Endothelial cell of umbilical vein (primary cell): ENCODE measurements at regions not wholly inside any gene's neighbourhood (a gene's known extent, or its start where the extent isn't known, plus 50 kb on each side); places are given as distances from the start of the nearest gene placed in this dataset.

Experiments used
- BruUV-seq: library from RNA; stranded (reverse); fragments of 400-500 nt; replicated peaks from 2 replicates; lab custom pipeline; 2021; lab: Mats Ljungman, UMichigan
- CTCF ChIA-PET: fragments of 300-600, 350-600 bp; sonication (Branson Sonifier 250); formaldehyde crosslinking; loops from one replicate; lab custom pipeline; 2021; ENCODE audit warnings: antibody characterized with exemption, inconsistent platforms; lab: Charles Lee
- POLR2A ChIA-PET: fragments of 300-600, 350-600 bp; sonication (Branson Sonifier 250); formaldehyde crosslinking; loops from one replicate; lab custom pipeline; 2021; ENCODE audit warnings: antibody characterized with exemption, inconsistent platforms; lab: Charles Lee
- DNase-seq: peaks from one replicate; pipeline ENCODE4 v3.0.0-alpha.2; 2011; ENCODE audit warnings: low read depth, low spot score
- FAIRE-seq: peaks from 2 replicates; lab custom pipeline; 2011; peaks lifted over from hg19 to GRCh38; lab: Jason Lieb, UNC
- H2AFZ ChIP-seq: 2 replicates; pipeline ENCODE4 v1.6.0; 2012; ENCODE audit warnings: low read depth, low read length, control low read depth, inconsistent platforms
- H3K27ac ChIP-seq: 2 replicates; pipeline ENCODE4 v1.5.1; 2011; ENCODE audit warnings: low read depth, mild to moderate bottlenecking, control low read depth, low read length, moderate library complexity; ENCODE audit not compliant: insufficient read depth
- H3K27me3 ChIP-seq, 2 experiments: 2 replicates each; pipeline versions ENCODE4 v1.6.0 to v1.6.1; 2011; ENCODE audit warnings: low read length in 2 of 2, mixed read lengths in 1 of 2; ENCODE audit not compliant: control insufficient read depth in 2 of 2, insufficient read depth in 2 of 2
- H3K36me3 ChIP-seq, 2 experiments: 2 replicates in 1 of 2; 3 replicates in 1 of 2; pipeline ENCODE4 v1.5.1; 2011; ENCODE audit warnings: low read length in 2 of 2, mild to moderate bottlenecking in 1 of 2, moderate library complexity in 1 of 2; ENCODE audit not compliant: control insufficient read depth in 2 of 2, insufficient read depth in 2 of 2; ENCODE audit errors: extremely low read depth in 1 of 2
- H3K4me1 ChIP-seq: 3 replicates; pipeline ENCODE4 v1.5.1; 2011; ENCODE audit warnings: mild to moderate bottlenecking, low read length; ENCODE audit not compliant: control insufficient read depth, insufficient read depth; ENCODE audit errors: extremely low read depth
- H3K4me2 ChIP-seq: 2 replicates; pipeline ENCODE4 v1.6.1; 2011; ENCODE audit warnings: low read length, control low read depth, mixed read lengths; ENCODE audit not compliant: insufficient read depth
- H3K4me3 ChIP-seq, 3 experiments: fragments of 200-600 bp in 1 of 3; sonication (generic), shearing (Covaris generic) in 1 of 3; replicated peaks in 1 of 3; 2 replicates each; pipeline ENCODE4 v1.5.1; 2011 to 2016; ENCODE audit warnings: control low read depth in 3 of 3, low read length in 3 of 3, mild to moderate bottlenecking in 2 of 3, inconsistent platforms in 1 of 3, low read depth in 1 of 3, moderate library complexity in 1 of 3; ENCODE audit not compliant: insufficient read depth in 1 of 3
- H3K79me2 ChIP-seq: 2 replicates; pipeline ENCODE4 v1.6.0; 2012; ENCODE audit warnings: low read length, inconsistent platforms; ENCODE audit not compliant: control insufficient read depth, insufficient read depth
- H3K9ac ChIP-seq: replicated peaks from 2 replicates; pipeline ENCODE3; 2011; ENCODE audit warnings: low read length, control low read depth; ENCODE audit not compliant: insufficient read depth; ENCODE audit errors: extremely low read depth
- H3K9me1 ChIP-seq: replicated peaks from 3 replicates; pipeline ENCODE4 v1.6.0; 2011; ENCODE audit warnings: mild to moderate bottlenecking, low read length; ENCODE audit not compliant: control insufficient read depth, insufficient read depth; ENCODE audit errors: extremely low read depth
- H3K9me3 ChIP-seq: replicated peaks from 2 replicates; pipeline ENCODE4 v1.5.1; 2012; ENCODE audit warnings: low read length, inconsistent platforms; ENCODE audit not compliant: control insufficient read depth, insufficient read depth
- H4K20me1 ChIP-seq: replicated peaks from 2 replicates; pipeline ENCODE3; 2011; ENCODE audit warnings: mild to moderate bottlenecking, low read length; ENCODE audit not compliant: control insufficient read depth, insufficient read depth; ENCODE audit errors: extremely low read depth
- CTCF ChIP-seq, 2 donors: IDR thresholded peaks; 1 replicate in 1 of 2; 2 replicates in 1 of 2; pipeline ENCODE4 v1.5.1; 2011; ENCODE audit warnings: low read length in 2 of 2, mild to moderate bottlenecking in 2 of 2, moderate library complexity in 2 of 2, control low read depth in 1 of 2, inconsistent platforms in 1 of 2, low read depth in 1 of 2; ENCODE audit not compliant: insufficient read depth in 1 of 2; ENCODE audit errors: extremely low read depth in 1 of 2
- EZH2 ChIP-seq: IDR thresholded peaks from 2 replicates; pipeline ENCODE4 v1.6.1; 2012; ENCODE audit warnings: borderline replicate concordance, low read depth, mild to moderate bottlenecking, moderate library complexity, low read length, inconsistent platforms; ENCODE audit not compliant: severe bottlenecking
- FOS ChIP-seq: IDR thresholded peaks from 2 replicates; pipeline ENCODE4 v1.6.1; 2011; ENCODE audit warnings: mild to moderate bottlenecking, low read length, moderate library complexity, borderline replicate concordance; ENCODE audit not compliant: insufficient read depth
- GATA2 ChIP-seq: IDR thresholded peaks from 2 replicates; pipeline ENCODE4 v1.7.0; 2011; ENCODE audit warnings: low read depth, mild to moderate bottlenecking, moderate library complexity, mixed read lengths, low read length; ENCODE audit not compliant: insufficient read length, insufficient read depth
- JUN ChIP-seq: IDR thresholded peaks from 2 replicates; pipeline ENCODE4 v1.6.1; 2011; ENCODE audit warnings: borderline replicate concordance, low read depth; ENCODE audit not compliant: insufficient read length, insufficient read depth
- MAX ChIP-seq: IDR thresholded peaks from 2 replicates; pipeline ENCODE4 v1.6.1; 2011; ENCODE audit not compliant: insufficient read depth, insufficient read length
- MYC ChIP-seq: IDR thresholded peaks from one replicate; pipeline ENCODE4 v1.6.1; 2011; ENCODE audit warnings: mild to moderate bottlenecking, low read depth, low read length
- POLR2A ChIP-seq: IDR thresholded peaks from 2 replicates; pipeline ENCODE4 v1.6.1; 2012; ENCODE audit warnings: low read depth, mild to moderate bottlenecking, control low read depth, low read length
- POLR2AphosphoS5 ChIP-seq: IDR thresholded peaks from 2 replicates; pipeline ENCODE4 v1.6.1; 2012; ENCODE audit warnings: low read depth, mild to moderate bottlenecking, control low read depth, low read length, moderate library complexity; ENCODE audit not compliant: insufficient read depth
- dilution Hi-C: fragments of 300-500 bp; cut with MboI; formaldehyde crosslinking; loops from one replicate; pipeline ENCODE4 v1.15.0; 2019; ENCODE audit warnings: low sequenced_read_pairs; ENCODE audit not compliant: extremely low pct_ligation_motif_present
- intact Hi-C: fragments of 100-400 bp; cut with micrococcal nuclease; formaldehyde crosslinking; loops from one replicate; pipeline ENCODE4 v1.10.0; 2022

- H3K9me3 ChIP-seq = no peaks in the 10 kb centered on the region
- no peak overlapping the region for H3K4me3 ChIP-seq
- BruUV-seq = no TSS peak
- H3K79me2 ChIP-seq = no peaks in the 10 kb centered on the region
- intact Hi-C loops (no loop called here), dilution Hi-C loops (no loop called here)
- H3K27me3 ChIP-seq = no peaks in the 10 kb centered on the region
- H3K9ac ChIP-seq = no peak overlapping the region
- H2AFZ ChIP-seq = no peak overlapping the region
- no peaks in the 10 kb centered on the region for H3K9me1 ChIP-seq
- TF ChIP-seq GATA2 (no peak), JUN (no peak), POLR2A (no peak), MYC (no peak), CTCF (IDR thresholded peaks at IDR 0.05; ENCODE audit: extremely low read depth in 1 of 2, insufficient read depth in 1 of 2, low read depth in 1 of 2, low read length in 2 of 2) (no peak), MAX (no peak), EZH2 (no peak), FOS (no peak), POLR2AphosphoS5 (no peak)
- DNase-seq (no peak), FAIRE-seq (no peak)
- no peak overlapping the region for H3K4me2 ChIP-seq
- no peaks in the 10 kb centered on the region for H3K4me1 ChIP-seq
- CTCF ChIA-PET = interaction anchor here (0.6 kb wide), 1 partner anchor 587 kb away, joined by 3 read pairs; no protein-coding TSS in a partner anchor
- H4K20me1 ChIP-seq = no peaks in the 10 kb centered on the region
- no peak overlapping the region for H3K27ac ChIP-seq
- no peaks in the 10 kb centered on the region for H3K36me3 ChIP-seq
- POLR2A ChIA-PET = no interaction called here
Observed at GRCh38 chr3:106275592-106275991, 406.8 kb upstream of the CBLB start.
